ENCODE measurements at regions not wholly inside any gene's neighbourhood (a gene's known extent, or its start where the extent isn't known, plus 50 kb on each side); places are given as distances from the start of the nearest gene placed in this dataset.
"Not testable (repeated sequence)": the region's sequence is repeated elsewhere in the genome, so short reads cannot be mapped to it uniquely, and the experiment has no call there.

DNA sequence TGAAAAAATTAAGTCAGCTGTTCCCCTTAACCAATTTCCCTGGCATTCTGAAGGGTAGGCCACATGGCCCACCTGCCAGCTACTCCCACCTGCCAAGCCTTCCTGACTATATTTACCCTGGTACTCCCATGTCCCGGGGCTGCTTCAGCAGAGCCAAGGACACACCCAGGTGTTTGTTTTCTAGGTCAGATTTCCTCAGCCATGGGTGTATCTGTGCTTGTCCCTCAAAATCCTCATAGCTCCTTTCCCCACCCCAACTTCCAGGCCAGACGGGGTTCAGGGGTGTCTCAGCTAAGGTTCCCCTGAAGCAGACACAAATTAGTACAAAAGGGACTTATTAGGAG, 139.4 kb upstream of the CDYL start:
- DNase-seq (ENCODE audit: low read depth, low spot score), result no peak
- H3K4me3 ChIP-seq (ENCODE audit: low read depth, low read length), result no peak overlapping the region
- TF ChIP-seq, protein P1, sequence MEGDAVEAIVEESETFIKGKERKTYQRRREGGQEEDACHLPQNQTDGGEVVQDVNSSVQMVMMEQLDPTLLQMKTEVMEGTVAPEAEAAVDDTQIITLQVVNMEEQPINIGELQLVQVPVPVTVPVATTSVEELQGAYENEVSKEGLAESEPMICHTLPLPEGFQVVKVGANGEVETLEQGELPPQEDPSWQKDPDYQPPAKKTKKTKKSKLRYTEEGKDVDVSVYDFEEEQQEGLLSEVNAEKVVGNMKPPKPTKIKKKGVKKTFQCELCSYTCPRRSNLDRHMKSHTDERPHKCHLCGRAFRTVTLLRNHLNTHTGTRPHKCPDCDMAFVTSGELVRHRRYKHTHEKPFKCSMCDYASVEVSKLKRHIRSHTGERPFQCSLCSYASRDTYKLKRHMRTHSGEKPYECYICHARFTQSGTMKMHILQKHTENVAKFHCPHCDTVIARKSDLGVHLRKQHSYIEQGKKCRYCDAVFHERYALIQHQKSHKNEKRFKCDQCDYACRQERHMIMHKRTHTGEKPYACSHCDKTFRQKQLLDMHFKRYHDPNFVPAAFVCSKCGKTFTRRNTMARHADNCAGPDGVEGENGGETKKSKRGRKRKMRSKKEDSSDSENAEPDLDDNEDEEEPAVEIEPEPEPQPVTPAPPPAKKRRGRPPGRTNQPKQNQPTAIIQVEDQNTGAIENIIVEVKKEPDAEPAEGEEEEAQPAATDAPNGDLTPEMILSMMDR (IDR thresholded peaks at IDR 0.05; ENCODE audit: low read depth, low read length), result no peak
- in situ Hi-C loops (cut with HindIII; ENCODE audit: low sequenced_read_pairs), result no loop called here

DNA sequence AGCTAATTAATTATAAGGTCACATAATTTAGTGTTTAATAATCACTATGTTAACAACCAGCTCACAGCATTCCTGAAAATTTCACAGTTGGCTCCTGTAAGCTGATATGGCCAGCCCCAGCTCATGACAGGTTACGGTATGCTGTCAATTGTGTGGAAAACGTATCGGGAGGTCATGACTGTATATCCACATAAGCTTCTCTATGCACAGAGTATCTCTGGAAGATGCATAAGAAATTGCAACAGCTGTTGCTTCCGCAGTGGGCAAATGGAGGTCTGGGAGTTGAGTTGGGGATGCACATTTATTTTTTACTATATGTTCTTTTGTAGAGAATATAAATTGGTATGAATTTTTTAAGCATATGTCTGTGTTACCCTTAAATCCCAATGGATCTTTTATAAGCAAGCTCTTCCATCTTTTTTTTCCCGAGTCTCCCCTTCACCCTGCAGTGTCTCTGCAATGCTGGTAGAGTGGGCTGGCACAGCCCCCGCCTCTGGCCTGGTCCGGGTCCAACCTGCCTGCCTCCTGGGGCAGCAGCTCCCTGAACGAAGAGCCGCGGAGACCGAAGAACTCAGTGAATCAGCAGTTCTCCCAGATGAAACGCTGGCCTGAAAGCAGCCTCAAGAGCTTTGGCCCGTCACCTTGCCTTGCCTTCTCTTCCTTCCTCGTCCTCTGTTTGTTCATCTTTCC, 139.9 kb upstream of the CDYL start:
- DNase-seq (ENCODE audit: low read depth, low spot score), result no peak
- TF ChIP-seq, protein P1 (IDR thresholded peaks at IDR 0.05; ENCODE audit: low read depth, low read length), result no peak
- in situ Hi-C loops (cut with HindIII; ENCODE audit: low sequenced_read_pairs), result no loop called here

DNA sequence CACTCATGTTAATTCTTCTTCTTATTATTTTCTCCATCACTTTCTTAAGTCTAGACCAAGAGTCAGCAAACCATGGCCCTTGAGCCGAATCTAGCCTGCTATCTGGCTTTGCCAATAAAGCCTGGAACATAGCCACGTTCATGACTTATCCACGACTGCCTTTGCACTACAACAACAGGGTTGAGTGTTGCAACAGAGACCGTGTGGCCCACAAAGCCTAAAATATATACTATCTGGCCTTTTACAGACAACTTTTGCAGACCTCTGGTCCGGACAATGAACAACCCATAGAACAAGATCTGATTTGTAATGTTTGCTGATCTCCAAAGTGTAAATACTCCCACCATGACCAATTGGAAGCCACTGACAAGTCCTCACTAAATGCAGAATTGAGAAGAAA, 140.5 kb upstream of the CDYL start:
- TF ChIP-seq, protein P1 (IDR thresholded peaks at IDR 0.05; ENCODE audit: low read depth, low read length), result no peak
- H3K4me3 ChIP-seq (ENCODE audit: low read depth, low read length), result no peak overlapping the region
- DNase-seq (ENCODE audit: low read depth, low spot score), result no peak
- in situ Hi-C loops (cut with HindIII; ENCODE audit: low sequenced_read_pairs), result no loop called here

More for the DNA sequence above, 139.9 kb upstream of the CDYL start:
- H3K4me3 ChIP-seq (ENCODE audit: low read depth, low read length), result no peak overlapping the region

DNA sequence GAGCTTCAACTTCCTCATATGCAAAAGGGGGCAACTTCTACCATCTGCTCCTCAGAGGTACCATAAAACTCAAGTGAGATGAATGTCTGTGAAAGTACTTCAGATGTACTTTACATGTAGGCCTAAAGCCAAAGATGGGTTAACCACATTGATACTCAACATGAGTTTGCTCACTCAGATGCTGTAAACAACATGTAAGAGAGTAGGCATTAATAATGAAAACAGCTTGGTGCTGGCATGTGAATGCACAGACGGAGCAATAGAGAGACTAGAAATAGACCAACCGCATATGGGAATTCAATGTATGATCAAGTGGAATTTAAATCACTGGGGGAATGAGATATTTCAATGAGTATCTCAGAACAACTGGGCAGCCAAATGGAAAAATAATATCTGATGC, 143.8 kb upstream of the CDYL start:
- in situ Hi-C loops (cut with HindIII; ENCODE audit: low sequenced_read_pairs), result no loop called here

DNA sequence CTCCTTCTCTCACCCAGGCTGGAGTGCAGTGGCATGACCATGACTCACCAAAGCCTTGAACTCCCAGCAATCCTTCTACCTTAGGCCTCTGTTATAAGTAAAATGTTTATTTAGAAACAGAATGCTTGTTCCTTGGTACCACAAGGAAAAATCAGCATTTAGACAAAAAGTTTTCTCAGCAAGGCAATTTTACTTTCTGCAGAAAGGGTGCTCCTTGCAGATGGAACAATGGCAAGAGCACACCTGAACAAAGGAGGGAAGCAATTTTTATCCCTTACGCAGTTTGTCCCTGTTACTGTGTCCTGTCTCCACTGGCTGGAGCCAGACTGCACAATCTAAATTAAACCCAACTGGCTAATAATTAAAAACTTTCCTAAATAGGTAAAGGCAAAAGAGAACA, 146.4 kb upstream of the CDYL start:
- DNase-seq (ENCODE audit: low read depth, low spot score); H3K4me3 ChIP-seq (ENCODE audit: low read depth, low read length); in situ Hi-C loops (cut with HindIII; ENCODE audit: low sequenced_read_pairs): not testable (repeated sequence)

More for the DNA sequence above, 143.8 kb upstream of the CDYL start:
- TF ChIP-seq, protein P1 (IDR thresholded peaks at IDR 0.05; ENCODE audit: low read depth, low read length), result no peak
- DNase-seq (ENCODE audit: low read depth, low spot score), result no peak
- H3K4me3 ChIP-seq (ENCODE audit: low read depth, low read length), result no peak overlapping the region

DNA sequence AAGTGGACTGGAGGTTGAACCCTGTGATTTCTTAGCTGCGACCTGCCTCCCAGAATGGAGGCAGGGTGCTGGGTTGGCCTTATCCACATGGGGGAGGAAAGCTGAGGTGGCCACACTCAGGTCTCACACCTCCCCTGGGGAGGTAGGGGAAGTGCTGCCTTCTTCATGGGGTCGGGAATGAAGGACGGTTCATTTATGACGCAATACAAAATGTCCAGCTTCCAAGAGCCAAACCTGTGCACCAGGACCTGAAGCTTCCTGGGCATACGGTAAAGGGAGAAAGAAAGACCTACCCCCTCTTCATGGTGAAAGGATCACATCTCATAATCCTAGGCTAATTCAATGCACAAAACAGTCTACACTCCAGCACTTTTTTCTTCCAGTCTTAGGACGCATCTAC, 150.6 kb upstream of the CDYL start:
- in situ Hi-C loops (cut with HindIII; ENCODE audit: low sequenced_read_pairs), result no loop called here
- no peak overlapping the region for H3K4me3 ChIP-seq (ENCODE audit: low read depth, low read length)
- TF ChIP-seq, protein P1 (IDR thresholded peaks at IDR 0.05; ENCODE audit: low read depth, low read length), result no peak
- no peak for DNase-seq (ENCODE audit: low read depth, low spot score)

DNA sequence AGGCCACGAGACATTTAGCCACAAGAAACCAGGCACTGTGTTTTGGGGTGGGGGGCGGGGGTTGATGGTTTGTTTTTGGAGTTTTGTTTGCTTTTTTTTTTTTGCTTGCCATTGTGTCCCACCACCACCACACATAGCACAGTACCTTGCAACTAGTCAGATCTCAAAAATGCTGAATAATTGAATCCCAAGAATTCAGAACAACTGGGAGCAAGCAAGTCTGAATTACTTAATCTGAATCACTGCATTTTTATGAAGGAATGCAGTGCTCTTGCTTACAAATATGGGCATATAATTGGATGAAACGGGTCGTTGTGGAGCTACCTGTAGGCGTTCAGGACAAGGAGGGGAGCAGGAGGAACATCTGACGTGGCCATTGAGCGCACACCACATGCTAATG, 151.5 kb upstream of the CDYL start:
- no peak overlapping the region for H3K4me3 ChIP-seq (ENCODE audit: low read depth, low read length)
- in situ Hi-C loops (cut with HindIII; ENCODE audit: low sequenced_read_pairs), result no loop called here
- TF ChIP-seq, protein P1 (IDR thresholded peaks at IDR 0.05; ENCODE audit: low read depth, low read length), result no peak
- DNase-seq (ENCODE audit: low read depth, low spot score), result no peak
